Fibroblast of mammary gland (primary cell): ENCODE measurements at regions not wholly inside any gene's neighbourhood (a gene's known extent, or its start where the extent isn't known, plus 50 kb on each side); places are given as distances from the start of the nearest gene placed in this dataset.

ENCODE experiments used
- DNase-seq: peaks from one replicate; pipeline ENCODE4 v3.0.0-alpha.2; 2010; ENCODE audit warnings: low read depth
- H3K4me3 ChIP-seq: 2 replicates; pipeline ENCODE4 v1.5.1; 2011; ENCODE audit warnings: low read depth, mild to moderate bottlenecking, low read length, moderate library complexity; ENCODE audit not compliant: control insufficient read depth
- TF ChIP-seq, protein P1 (sequence below): conservative IDR thresholded peaks from 2 replicates; pipeline ENCODE4 v1.5.1; 2011; ENCODE audit warnings: low read depth, low read length, inconsistent platforms; ENCODE audit not compliant: control insufficient read depth, insufficient read depth

DNA sequence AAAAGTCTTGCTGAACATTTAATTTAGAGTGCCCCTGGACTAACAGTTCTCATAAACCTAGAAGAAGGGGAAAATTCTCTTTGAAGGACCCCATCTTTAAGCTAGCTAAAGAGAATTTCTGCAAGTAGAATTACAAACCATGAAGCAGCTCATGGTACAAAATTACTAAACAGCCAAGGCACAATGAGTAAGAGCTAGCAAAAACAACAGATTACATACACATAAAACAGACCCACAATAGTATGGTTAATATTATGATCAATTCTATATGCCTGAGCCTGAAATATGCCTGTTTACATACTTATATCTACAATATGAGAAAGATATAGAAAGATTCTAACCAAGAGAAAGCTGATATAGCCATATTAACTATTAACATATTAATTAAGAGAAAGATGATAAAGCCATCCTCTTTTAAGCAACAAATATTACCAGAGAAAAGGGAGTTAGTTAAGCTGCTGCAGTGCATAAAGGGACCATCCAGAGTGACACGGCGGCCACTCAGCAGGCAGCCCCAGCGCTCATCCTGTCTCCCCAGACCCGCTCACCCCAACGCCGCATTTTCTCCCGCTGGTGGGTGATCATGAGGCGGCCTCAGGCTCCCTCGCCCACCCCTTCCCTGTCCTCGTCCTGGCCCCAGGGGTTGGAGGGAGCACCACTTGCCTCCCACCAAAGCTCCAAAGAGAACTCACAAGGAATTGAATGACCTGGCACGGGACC is 98.4 kb upstream of the CARMIL1 start:
- H3K4me3 ChIP-seq: no peak overlapping the region
- no peak for DNase-seq
- TF ChIP-seq, protein P1, sequence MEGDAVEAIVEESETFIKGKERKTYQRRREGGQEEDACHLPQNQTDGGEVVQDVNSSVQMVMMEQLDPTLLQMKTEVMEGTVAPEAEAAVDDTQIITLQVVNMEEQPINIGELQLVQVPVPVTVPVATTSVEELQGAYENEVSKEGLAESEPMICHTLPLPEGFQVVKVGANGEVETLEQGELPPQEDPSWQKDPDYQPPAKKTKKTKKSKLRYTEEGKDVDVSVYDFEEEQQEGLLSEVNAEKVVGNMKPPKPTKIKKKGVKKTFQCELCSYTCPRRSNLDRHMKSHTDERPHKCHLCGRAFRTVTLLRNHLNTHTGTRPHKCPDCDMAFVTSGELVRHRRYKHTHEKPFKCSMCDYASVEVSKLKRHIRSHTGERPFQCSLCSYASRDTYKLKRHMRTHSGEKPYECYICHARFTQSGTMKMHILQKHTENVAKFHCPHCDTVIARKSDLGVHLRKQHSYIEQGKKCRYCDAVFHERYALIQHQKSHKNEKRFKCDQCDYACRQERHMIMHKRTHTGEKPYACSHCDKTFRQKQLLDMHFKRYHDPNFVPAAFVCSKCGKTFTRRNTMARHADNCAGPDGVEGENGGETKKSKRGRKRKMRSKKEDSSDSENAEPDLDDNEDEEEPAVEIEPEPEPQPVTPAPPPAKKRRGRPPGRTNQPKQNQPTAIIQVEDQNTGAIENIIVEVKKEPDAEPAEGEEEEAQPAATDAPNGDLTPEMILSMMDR: no peak

DNA sequence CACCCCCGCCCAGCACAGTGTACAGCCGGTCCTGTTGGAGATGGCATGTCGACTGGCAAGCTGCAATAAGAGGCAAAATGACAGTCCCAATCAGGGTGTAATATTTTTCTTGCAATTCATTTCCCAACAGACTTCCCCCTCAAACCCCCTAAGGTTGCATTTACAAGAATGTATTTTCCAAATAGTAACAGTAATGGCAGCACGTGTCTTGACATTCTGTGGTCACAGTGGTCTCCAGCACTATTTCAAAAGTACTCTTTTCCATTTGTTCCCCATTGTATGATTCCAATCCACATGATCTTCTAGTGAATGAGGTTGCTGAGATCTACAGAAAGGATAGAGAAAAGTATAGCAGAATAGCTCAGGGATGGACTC is 97.8 kb upstream of the CARMIL1 start:
- TF ChIP-seq, protein P1: no peak
- DNase-seq: no peak
- H3K4me3 ChIP-seq: no peak overlapping the region

DNA sequence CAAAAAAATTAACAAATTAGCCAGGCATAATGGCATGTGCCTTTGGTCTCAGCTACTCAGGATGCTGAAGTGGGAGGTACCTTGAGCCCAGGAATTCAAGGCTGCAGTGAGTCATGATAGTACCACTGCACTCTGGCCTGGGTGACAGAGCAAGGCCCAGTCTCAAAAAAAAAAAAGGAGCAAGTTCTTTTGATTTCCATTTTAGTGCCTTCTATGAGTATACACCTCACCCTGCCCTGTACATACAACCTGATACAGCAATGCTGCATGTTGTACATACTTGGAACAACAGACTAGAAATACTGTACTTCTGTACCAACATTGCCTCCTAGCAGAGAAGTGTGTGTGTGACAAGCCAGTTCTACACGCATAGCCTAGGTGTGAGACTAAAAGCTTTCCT is 97.3 kb upstream of the CARMIL1 start:
- TF ChIP-seq, protein P1: no peak
- H3K4me3 ChIP-seq: no peak overlapping the region
- DNase-seq: peak; percentile 48

DNA sequence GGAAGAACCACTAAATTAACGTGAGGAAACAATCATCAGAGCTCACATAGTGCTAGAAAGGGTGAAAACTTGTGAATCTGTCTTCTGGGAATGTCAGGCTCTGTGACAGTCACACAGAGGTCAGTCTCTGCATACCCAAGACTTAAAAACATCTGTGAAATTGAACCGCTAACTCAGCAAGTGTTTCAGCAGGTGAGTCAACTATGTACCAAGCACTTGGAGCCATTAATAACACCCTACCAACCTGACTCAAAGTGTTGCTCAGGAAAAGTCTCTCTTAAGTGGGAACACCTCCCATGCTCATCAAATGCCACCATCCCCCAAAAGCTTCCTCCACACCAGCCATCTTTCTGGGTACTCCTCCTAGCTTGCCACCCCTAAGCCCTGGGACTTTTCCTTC is 92.3 kb upstream of the CARMIL1 start:
- no peak overlapping the region for H3K4me3 ChIP-seq
- no peak for DNase-seq
- TF ChIP-seq, protein P1: no peak

DNA sequence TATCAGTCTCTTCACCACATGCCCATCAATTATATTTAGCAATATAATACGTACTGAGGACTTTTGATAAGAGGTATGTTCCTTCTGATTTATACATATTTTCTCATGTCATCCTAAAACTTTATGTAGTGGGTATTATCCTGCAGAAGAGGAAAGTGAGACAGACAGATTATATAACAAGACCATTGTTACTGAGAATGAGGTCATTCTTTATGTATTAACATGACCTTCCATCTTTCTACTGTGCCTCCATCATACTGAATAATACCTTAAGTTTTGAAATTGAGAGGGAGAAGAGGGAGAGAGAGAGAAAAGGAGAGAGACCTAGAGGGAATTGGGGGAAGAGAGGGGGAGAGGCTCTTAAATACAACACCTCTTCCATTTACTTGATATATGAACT is 90.9 kb upstream of the CARMIL1 start:
- no peak overlapping the region for H3K4me3 ChIP-seq
- DNase-seq: no peak
- TF ChIP-seq, protein P1: no peak

DNA sequence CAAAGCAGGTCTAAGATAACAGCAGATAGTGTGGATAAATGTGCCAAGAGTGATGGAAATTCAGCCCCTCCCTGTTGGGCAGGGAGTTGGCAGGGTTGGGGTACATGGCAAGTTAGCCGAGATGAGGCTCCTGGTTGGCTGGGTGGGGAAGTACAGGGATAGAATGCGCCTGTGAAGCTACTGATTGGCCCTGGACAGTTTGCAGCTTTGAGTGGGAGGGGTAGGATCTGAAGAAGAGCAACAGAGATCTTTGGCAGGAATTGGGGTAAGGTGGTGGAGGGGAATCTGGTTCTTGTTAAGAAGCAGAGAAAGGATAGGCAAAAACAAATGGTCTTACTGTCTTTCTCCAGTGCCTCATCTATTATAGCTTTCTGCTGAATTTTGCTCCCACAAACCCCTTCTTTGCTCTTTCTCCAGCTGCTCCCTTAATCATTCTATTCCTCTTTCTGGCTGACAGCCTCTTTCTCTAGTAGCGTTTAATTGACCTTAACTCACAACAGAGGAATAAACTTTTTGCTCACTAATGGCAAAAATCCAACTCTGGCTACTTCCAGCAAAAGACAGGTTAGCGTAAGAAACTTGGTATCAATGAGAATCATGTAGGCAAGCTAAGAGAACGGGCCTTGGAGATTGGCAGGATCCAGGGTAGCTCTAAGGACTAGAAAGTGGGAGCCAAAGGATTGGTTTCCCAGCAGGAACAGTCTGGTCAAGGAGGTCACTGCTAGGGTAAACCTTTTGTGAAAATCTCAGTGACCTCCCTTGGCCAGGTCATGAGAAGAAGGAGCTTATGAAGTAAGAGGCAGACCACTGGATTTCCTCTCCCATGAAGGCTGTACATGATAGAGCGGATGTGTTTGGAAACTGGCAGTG is 86.3 kb upstream of the CARMIL1 start:
- peak; percentile 99 for DNase-seq
- TF ChIP-seq, protein P1: no peak
- no peak overlapping the region for H3K4me3 ChIP-seq
